HAP-1 (cell line): ENCODE measurements at regions not wholly inside any gene's neighbourhood (a gene's known extent, or its start where the extent isn't known, plus 50 kb on each side); places are given as distances from the start of the nearest gene placed in this dataset.

Experiments
- DNase-seq, 2 experiments: peaks; one replicate each; pipeline ENCODE4 v3.0.0-alpha.2; 2016 to 2020; ENCODE audit warnings: low spot score in 2 of 2
- H3K27me3 ChIP-seq: fragments of 250-450 bp; sonication (Bioruptor Pico); 2 replicates; pipeline ENCODE4 v1.5.1; 2020; ENCODE audit warnings: low read depth, mild to moderate bottlenecking, moderate library complexity
- H3K36me3 ChIP-seq: fragments of 250-450 bp; sonication (Bioruptor Pico); replicated peaks from 2 replicates; pipeline ENCODE4 v1.5.1; 2020; ENCODE audit warnings: mild to moderate bottlenecking
- H3K4me1 ChIP-seq: fragments of 250-450 bp; sonication (Bioruptor Pico); 2 replicates; pipeline ENCODE4 v1.5.1; 2020; ENCODE audit warnings: mild to moderate bottlenecking
- H3K4me3 ChIP-seq: fragments of 250-450 bp; sonication (Bioruptor Pico); 2 replicates; pipeline ENCODE4 v1.5.1; 2020; ENCODE audit warnings: mild to moderate bottlenecking, moderate library complexity
- H3K9me3 ChIP-seq: fragments of 250-450 bp; sonication (Bioruptor Pico); 2 replicates; pipeline ENCODE4 v1.5.1; 2020; ENCODE audit warnings: mild to moderate bottlenecking, moderate library complexity
- in situ Hi-C: fragments of 300-500 bp; cut with MboI; formaldehyde crosslinking; loops from 3 replicates; pipeline ENCODE4 v1.14.3; 2020; ENCODE audit warnings: low sequenced_read_pairs, inconsistent platforms, mixed read lengths

DNA sequence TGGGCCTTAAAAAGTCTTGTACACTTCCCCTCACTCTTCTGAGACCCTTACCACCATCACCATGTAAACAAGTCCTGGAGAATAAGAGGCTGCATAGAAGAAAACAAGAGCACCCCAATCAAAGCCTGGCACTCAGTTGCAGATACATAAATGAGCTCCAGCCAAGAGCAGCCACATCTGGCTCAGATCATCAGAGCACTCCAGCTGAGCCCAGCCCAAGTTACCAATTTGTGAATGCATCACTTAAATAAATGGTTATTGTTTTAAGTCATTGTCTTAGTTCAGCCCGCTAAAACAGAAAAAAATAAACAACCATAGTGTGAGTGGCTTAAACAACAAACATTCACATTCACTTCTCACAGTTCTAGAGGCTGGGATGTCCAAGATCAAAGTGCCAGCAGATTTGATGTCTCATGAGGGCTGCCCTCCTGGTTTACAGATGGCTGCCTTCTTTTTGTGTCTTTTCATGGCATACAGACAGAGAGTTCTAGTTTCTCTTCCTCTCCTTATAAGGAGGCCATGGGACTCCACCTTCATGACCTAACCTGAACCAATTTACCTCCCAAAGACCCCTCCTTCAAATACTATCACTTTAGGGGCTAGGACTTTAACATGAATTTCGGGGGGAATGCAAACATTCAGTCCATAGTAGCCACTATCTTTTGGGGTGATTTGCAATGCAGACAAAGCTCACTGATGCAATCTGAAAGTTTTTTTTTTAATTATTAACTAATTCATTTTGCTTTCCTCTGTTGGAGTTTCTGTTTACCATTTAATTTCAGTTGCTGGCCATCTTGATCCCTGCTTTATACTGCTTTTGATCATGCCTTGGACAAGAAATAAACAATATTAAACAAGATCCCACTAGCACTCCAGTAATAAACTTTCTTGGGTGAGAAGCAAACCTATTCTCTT, 187.5 kb upstream of the ACVR2A start:
- Histone ChIP-seq H3K27me3 (no peaks in the 10 kb centered on the region), H3K9me3 (no peaks in the 10 kb centered on the region), H3K4me3 (no peak overlapping the region), H3K4me1 (no peaks in the 10 kb centered on the region), H3K36me3 (no peaks in the 10 kb centered on the region)
- DNase-seq = no peak
- in situ Hi-C loops = no loop called here

DNA sequence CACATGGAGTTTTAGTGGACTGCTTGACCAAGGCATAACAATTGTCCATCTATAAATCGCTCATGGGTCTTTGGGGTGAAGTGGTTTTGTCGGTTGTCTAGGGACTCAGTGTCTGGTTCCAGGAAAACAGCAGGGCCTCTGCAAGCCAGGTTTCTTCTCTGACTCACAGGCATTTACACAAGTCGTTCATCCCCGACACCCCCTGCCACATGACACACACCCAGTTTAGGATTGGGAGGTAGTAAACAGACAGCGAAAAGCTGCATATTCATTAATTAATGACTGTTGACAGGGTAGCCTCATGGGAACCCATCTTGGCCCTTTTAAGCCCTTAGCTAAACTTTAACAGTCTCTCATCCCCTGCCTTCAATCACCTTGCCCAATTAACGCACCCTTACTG, 194.8 kb upstream of the ACVR2A start:
- Histone ChIP-seq H3K36me3 (no peaks in the 10 kb centered on the region), H3K4me1 (peaks cover 41% of the 10 kb centered on the region), H3K4me3 (no peak overlapping the region), H3K9me3 (no peaks in the 10 kb centered on the region), H3K27me3 (no peaks in the 10 kb centered on the region)
- in situ Hi-C loops = no loop called here
- no peak for DNase-seq

DNA sequence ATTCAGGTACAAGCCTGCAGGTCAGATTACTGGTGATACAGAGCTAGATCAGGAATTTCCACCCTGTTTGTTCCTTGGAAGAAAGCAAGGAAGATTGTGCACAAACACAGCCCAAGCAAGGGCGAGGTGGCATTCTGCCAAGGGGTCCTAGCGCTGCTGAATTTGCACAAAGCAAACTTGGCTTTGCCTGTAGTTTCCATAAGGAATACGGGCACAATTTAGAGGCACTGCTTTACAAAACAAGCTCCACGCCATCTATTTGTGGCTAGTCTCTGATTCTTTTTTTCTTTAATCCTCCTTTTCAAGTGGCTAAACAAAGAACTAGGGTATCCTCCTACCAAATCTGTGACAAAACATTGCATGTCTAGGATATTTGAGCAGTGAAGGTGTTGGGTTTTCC, 195.5 kb upstream of the ACVR2A start:
- Histone ChIP-seq H3K36me3 (no peaks in the 10 kb centered on the region), H3K27me3 (no peaks in the 10 kb centered on the region), H3K4me3 (no peak overlapping the region), H3K9me3 (no peaks in the 10 kb centered on the region), H3K4me1 (peaks cover 47% of the 10 kb centered on the region)
- in situ Hi-C loops = no loop called here
- peak; percentile 94 to 96 for DNase-seq

DNA sequence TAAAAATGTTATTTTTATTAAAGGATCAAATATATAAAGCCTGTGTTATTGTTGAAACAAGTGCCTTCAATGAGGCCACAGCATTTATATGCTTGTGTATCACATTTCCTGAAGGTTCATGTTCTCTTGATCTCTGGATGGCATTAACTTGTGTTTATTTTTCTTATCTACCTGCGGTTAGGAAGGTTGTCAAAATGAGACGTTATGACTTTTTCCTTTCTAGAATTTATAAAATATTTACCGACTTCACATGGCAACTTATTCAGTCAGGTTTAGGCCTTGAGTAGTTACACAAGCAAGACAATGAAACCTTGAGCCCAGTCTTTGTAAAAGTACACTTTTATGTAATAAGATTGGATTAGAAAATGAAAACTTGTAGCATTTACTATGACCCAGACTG, 196.4 kb upstream of the ACVR2A start:
- in situ Hi-C loops = no loop called here
- no peaks in the 10 kb centered on the region for H3K36me3 ChIP-seq
- no peak overlapping the region for H3K4me3 ChIP-seq
- no peaks in the 10 kb centered on the region for H3K9me3 ChIP-seq
- DNase-seq = no peak
- H3K27me3 ChIP-seq = no peaks in the 10 kb centered on the region
- peaks cover 51% of the 10 kb centered on the region for H3K4me1 ChIP-seq

DNA sequence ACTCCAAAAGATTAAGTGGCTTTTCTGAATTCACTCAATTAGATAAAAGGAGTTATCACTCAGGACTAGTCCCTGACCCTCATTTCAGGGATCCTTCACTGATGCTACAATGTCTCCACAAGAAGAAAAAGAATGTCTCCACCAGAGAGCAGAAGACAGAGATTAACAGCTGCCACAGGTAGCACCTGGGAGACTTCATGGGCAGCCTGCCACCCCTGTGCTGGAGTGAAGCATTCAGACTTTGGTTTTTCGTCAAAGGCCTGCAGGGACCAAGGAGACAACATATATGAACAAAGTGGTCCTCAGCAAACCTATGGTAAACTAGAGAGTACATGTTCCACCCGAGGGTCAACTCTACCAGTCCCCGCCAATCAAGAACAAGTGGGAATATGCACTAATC, 197.0 kb upstream of the ACVR2A start:
- no peaks in the 10 kb centered on the region for H3K9me3 ChIP-seq
- H3K4me1 ChIP-seq = peaks cover 51% of the 10 kb centered on the region
- in situ Hi-C loops = no loop called here
- H3K27me3 ChIP-seq = no peaks in the 10 kb centered on the region
- no peak for DNase-seq
- no peaks in the 10 kb centered on the region for H3K36me3 ChIP-seq
- H3K4me3 ChIP-seq = no peak overlapping the region

DNA sequence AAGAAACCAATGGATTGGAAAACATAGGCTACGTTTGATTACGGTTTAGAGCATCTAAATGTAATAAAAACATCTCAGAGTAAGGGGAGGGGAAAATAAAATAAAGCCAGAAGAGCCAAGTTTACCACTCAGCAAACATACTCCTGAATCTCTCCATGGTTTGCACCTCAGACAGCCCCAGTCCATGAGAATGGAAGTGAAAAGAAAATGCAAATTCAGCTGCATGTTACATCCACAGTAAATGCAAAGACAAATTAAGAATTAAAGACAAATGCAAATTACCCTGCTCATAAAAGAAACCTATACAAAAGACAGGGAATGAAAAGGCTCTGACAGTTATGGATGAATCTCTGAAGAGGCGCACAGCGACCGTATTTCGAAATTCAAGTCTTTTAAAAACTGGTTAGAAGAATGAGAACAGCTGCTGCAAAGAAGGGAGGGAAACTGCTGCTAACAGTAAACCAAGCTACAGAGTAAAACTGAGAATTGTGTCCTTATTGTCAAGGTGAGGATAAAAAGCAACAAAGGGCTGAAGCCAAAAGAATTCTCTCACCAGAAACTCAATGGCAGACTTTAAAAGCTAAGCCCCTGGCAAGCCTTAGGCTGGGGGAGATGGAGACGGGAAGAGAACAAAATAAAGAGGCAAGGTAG, 197.9 kb upstream of the ACVR2A start:
- Histone ChIP-seq H3K4me1 (peaks cover 51% of the 10 kb centered on the region), H3K27me3 (no peaks in the 10 kb centered on the region), H3K36me3 (no peaks in the 10 kb centered on the region), H3K9me3 (no peaks in the 10 kb centered on the region), H3K4me3 (no peak overlapping the region)
- in situ Hi-C loops = no loop called here
- peak; percentile 75 to 98 for DNase-seq

DNA sequence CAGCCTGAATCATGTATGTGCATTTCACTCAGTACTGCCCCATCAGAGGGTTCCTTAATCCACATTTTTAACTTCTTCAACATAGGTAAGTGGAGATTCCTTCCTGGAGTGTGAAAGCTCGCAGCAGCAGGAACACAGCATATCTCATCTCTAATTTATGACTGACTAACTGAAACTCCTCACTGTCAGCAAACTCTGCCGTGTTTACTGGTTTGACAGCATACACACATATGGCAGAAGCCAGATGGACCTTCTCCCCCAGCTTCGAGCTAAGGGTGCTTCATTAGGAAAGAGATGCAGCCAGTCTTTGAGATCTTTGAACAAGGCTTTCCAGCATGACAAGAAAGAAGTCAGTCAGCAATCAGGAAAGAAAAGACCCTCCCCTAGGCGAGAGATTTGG, 200.3 kb upstream of the ACVR2A start:
- in situ Hi-C loops = no loop called here
- no peaks in the 10 kb centered on the region for H3K36me3 ChIP-seq
- no peaks in the 10 kb centered on the region for H3K9me3 ChIP-seq
- peak in 1 of 2 experiments; percentile 21 for DNase-seq
- H3K4me1 ChIP-seq = peaks cover 40% of the 10 kb centered on the region
- H3K27me3 ChIP-seq = no peaks in the 10 kb centered on the region
- H3K4me3 ChIP-seq = no peak overlapping the region

DNA sequence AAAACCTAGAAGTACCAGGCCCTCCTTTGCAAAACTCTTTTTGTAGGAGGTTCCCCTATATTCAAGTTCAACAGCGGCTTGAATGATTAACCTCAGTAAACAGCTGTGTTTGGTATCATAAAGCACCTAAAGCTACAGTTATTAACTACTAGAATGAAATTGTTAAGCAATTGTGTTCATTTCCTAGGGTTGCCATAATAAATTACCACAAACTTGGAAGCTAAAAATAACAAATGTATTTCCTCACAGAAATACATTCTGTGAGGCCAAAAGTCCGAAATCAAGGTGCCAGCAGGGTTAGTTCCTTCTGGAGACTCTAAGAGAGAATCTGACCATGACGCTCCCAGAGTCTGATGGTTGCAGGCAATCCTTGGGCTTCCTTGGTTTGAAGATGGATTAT, 202.1 kb upstream of the ACVR2A start:
- no peak for DNase-seq
- peaks cover 26% of the 10 kb centered on the region for H3K4me1 ChIP-seq
- no peaks in the 10 kb centered on the region for H3K36me3 ChIP-seq
- no peak overlapping the region for H3K4me3 ChIP-seq
- H3K9me3 ChIP-seq = no peaks in the 10 kb centered on the region
- H3K27me3 ChIP-seq = no peaks in the 10 kb centered on the region
- in situ Hi-C loops = no loop called here

DNA sequence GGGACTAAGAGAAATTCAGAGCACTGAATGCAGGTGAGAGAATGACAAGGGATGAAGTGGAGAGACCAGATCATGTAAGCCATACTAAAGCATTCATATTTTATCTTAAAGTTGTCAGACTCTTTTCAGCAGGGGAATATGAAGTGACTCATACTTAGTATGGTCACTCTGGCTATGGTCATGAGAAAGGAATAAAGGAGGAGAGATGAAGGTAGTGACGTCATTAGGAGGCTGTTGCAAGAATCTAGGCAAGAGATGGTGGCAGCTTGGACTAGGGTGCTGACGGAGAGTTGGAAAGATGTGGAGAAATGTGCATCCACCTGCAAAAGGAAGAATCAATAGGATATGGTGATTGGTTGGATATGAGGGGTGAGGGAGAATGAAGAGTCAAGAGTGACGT, 203.2 kb upstream of the ACVR2A start:
- Histone ChIP-seq H3K4me3 (no peak overlapping the region), H3K36me3 (no peaks in the 10 kb centered on the region), H3K27me3 (no peaks in the 10 kb centered on the region), H3K9me3 (no peaks in the 10 kb centered on the region), H3K4me1 (peaks cover 20% of the 10 kb centered on the region)
- in situ Hi-C loops = no loop called here
- no peak for DNase-seq

DNA sequence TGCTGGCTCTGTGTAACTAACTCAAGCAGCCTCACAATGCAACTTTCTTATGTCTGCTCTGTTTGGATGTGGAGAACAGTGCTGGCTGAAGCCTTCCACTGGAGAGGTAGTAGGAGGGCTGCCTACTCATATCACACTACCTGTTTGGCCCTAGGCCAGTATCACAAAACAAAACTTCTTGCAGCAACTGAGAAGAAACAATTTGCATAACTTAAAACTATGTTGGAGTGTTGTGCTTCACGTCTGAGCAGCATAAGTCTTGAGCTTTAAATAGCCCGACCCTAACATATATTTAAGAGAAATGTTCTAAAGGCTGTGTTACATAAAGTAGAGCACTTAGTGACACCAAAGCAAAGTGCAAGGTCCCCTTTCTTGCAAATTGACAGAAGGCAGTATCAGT, 204.9 kb upstream of the ACVR2A start:
- no peak overlapping the region for H3K4me3 ChIP-seq
- in situ Hi-C loops = no loop called here

DNA sequence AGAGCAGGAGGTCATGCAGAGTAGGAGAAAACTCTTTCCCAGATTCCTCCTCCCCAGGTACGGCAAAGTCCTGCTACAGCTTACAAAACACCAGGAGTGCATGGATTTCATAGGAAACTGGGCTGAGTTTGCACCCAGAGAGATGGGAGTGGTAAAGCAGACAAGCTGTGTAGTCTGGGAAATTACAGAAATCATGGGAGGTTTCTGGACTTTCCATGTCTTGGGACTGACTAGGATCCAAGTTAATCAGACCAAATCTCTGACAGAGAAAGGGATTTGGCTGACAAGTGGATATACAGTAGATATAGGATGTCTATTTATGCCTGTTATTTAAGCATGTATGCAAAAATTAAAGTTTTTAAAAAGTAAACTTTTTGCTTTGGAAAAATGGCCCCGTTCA, 205.4 kb upstream of the ACVR2A start:
- no peak for DNase-seq
- Histone ChIP-seq H3K36me3 (no peaks in the 10 kb centered on the region), H3K4me1 (peaks cover 12% of the 10 kb centered on the region), H3K9me3 (no peaks in the 10 kb centered on the region), H3K4me3 (no peak overlapping the region), H3K27me3 (no peaks in the 10 kb centered on the region)
- in situ Hi-C loops = no loop called here

More for the DNA sequence above, 204.9 kb upstream of the ACVR2A start:
- Histone ChIP-seq H3K27me3 (no peaks in the 10 kb centered on the region), H3K4me1 (peaks cover 16% of the 10 kb centered on the region), H3K36me3 (no peaks in the 10 kb centered on the region), H3K9me3 (no peaks in the 10 kb centered on the region)
- DNase-seq = no peak

DNA sequence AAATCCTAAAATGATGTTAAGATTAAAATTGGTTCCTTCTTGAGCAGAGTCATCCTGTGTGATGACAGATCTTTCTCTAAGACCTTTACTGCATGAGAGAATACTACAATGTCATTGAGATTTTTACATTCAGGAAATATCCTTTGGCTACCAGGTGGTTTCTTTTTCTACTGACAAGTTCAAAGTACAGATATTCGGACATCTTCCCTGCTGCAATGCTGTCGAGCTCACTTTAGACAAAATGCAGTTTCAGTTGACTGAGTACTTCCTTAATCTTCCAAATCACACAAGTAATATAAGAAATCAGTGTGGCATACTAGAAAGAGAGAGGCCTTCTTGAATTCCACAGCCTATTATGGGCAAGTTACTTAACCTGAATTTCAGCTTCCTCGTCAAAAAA, 207.9 kb upstream of the ACVR2A start:
- H3K9me3 ChIP-seq = no peaks in the 10 kb centered on the region
- no peaks in the 10 kb centered on the region for H3K36me3 ChIP-seq
- no peak for DNase-seq
- H3K4me3 ChIP-seq = no peak overlapping the region
- no peaks in the 10 kb centered on the region for H3K27me3 ChIP-seq
- in situ Hi-C loops = no loop called here
- H3K4me1 ChIP-seq = peaks cover 7% of the 10 kb centered on the region; the same call in 1 of the 2 replicates

DNA sequence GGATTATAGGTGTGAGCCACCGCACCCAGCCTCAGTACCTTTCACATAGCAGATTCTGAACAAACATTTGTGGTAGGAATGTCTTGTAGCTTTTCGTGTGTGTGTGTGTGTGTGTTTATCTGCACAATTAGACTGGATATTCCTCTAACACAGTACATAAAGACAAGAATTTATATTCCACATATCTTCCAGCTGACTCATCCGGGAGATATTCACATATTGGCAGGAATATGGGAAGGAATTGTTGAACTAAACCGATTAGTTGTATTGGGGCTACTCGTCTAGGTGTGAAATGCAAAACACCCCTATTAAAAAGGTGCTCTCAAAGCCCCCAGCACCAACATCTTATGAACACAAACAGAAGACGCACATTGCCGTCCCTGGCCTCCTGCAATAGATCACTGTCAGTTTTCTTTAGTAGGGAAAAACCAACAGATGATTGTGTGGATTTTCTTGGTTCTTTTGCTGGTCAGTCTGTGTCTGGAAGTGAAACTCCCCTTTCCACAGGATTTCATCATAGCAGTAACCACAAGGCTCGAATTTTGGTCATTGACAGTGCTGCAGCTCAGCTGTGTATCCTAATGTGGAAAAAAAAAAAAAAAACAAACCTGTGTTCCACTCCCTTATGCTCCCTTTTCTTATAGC, 208.5 kb upstream of the ACVR2A start:
- in situ Hi-C loops = no loop called here
- H3K4me1 ChIP-seq = peaks cover 7% of the 10 kb centered on the region; the same call in 1 of the 2 replicates
- DNase-seq = no peak

DNA sequence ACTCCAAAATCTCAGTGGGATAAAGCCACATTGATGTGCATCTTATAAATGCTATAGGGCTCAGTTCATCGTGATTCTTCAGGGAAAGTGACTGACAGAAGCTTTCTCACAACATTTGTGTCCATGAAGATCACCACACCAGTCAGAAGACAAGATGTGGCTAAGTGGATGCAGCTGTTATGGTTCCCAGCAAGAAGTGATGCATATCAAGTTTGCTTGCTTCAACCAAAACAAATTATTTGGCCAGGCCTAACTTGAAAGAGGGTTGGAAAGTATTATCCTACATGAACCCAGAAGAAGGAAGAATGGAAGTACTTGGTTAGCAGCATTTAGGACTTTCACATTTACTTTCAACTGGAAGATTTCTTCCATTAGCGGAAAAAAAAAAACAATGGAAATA, 210.0 kb upstream of the ACVR2A start:
- H3K4me3 ChIP-seq = no peak overlapping the region
- no peaks in the 10 kb centered on the region for H3K36me3 ChIP-seq
- H3K4me1 ChIP-seq = peaks cover 7% of the 10 kb centered on the region; the same call in 1 of the 2 replicates

More for the DNA sequence above, 208.5 kb upstream of the ACVR2A start:
- Histone ChIP-seq H3K9me3 (no peaks in the 10 kb centered on the region), H3K36me3 (no peaks in the 10 kb centered on the region), H3K4me3 (no peak overlapping the region), H3K27me3 (no peaks in the 10 kb centered on the region)

More for the DNA sequence above, 210.0 kb upstream of the ACVR2A start:
- in situ Hi-C loops = no loop called here
- Histone ChIP-seq H3K27me3 (no peaks in the 10 kb centered on the region), H3K9me3 (0 out of 2 replicates have a peak, but pooled peaks cover 2% of the 10 kb centered on the region)
- no peak for DNase-seq
